MM.1S (cell line): ENCODE measurements at regions not wholly inside any gene's neighbourhood (a gene's known extent, or its start where the extent isn't known, plus 50 kb on each side); places are given as distances from the start of the nearest gene placed in this dataset.
"Not testable (repeated sequence)": the region's sequence is repeated elsewhere in the genome, so short reads cannot be mapped to it uniquely, and the experiment has no call there.

Experiments
- DNase-seq: peaks from one replicate; pipeline ENCODE4 v3.0.0-alpha.2; 2015
- H2AFZ ChIP-seq: fragments of 300-600 bp; sonication (generic); 2 replicates; pipeline ENCODE4 v1.6.0; 2016; ENCODE audit warnings: antibody characterized with exemption, low read length
- H3F3A ChIP-seq: fragments of 300-600 bp; sonication (generic); 2 replicates; pipeline ENCODE4 v1.6.1; 2016; ENCODE audit warnings: mild to moderate bottlenecking, antibody characterized with exemption, low read length, moderate library complexity, mixed read lengths; ENCODE audit not compliant: insufficient read depth
- H3K27ac ChIP-seq: fragments of 300-600 bp; sonication (generic); 2 replicates; pipeline ENCODE4 v1.5.1; 2016; ENCODE audit warnings: mild to moderate bottlenecking, low read length
- H3K27me3 ChIP-seq: fragments of 300-600 bp; sonication (generic); replicated peaks from 2 replicates; pipeline ENCODE4 v1.6.0; 2016; ENCODE audit warnings: low read length; ENCODE audit not compliant: insufficient read depth
- H3K36me3 ChIP-seq: fragments of 300-600 bp; sonication (generic); replicated peaks from 2 replicates; pipeline ENCODE4 v1.6.1; 2016; ENCODE audit warnings: mild to moderate bottlenecking, low read length, mixed read lengths; ENCODE audit not compliant: insufficient read depth
- H3K4me1 ChIP-seq: fragments of 300-600 bp; sonication (generic); 2 replicates; pipeline ENCODE4 v1.6.1; 2016; ENCODE audit warnings: low read length, mixed read lengths
- H3K4me2 ChIP-seq: fragments of 300-600 bp; sonication (generic); 2 replicates; pipeline ENCODE4 v1.6.0; 2016; ENCODE audit warnings: low read depth, low read length
- H3K4me3 ChIP-seq: fragments of 300-600 bp; sonication (generic); 2 replicates; pipeline ENCODE4 v1.5.1; 2016; ENCODE audit warnings: low read length, mixed read lengths
- H3K79me2 ChIP-seq: fragments of 300-600 bp; sonication (generic); 2 replicates; pipeline ENCODE4 v1.6.1; 2016; ENCODE audit warnings: mixed run types, low read length, mixed read lengths
- H3K9ac ChIP-seq: fragments of 300-600 bp; sonication (generic); 2 replicates; pipeline ENCODE4 v1.6.1; 2016; ENCODE audit warnings: low read length, mixed read lengths
- H3K9me2 ChIP-seq: fragments of 300-600 bp; sonication (generic); replicated peaks from 2 replicates; pipeline ENCODE4 v1.6.1; 2016; ENCODE audit warnings: mild to moderate bottlenecking, low read length, mixed read lengths; ENCODE audit not compliant: insufficient read depth
- H3K9me3 ChIP-seq: fragments of 300-600 bp; sonication (generic); replicated peaks from 2 replicates; pipeline ENCODE4 v1.6.1; 2016; ENCODE audit warnings: mild to moderate bottlenecking, low read length, mixed read lengths; ENCODE audit not compliant: insufficient read depth
- H4K20me1 ChIP-seq: fragments of 300-600 bp; sonication (generic); 2 replicates; pipeline ENCODE4 v1.6.1; 2016; ENCODE audit warnings: mild to moderate bottlenecking, low read length, moderate library complexity, mixed read lengths; ENCODE audit not compliant: insufficient read depth
- CTCF ChIP-seq: fragments of 300-600 bp; sonication (generic); IDR thresholded peaks from 2 replicates; pipeline ENCODE4 v1.5.1; 2016; ENCODE audit warnings: antibody characterized with exemption, low read length, mixed read lengths
- EZH2 ChIP-seq: fragments of 300-600 bp; sonication (generic); optimal IDR thresholded peaks from 2 replicates; pipeline ENCODE3; 2017; ENCODE audit warnings: low read depth, mild to moderate bottlenecking, antibody characterized with exemption, low read length, mixed read lengths
- EZH2phosphoT487 ChIP-seq: fragments of 300-600 bp; sonication (generic); IDR thresholded peaks from 2 replicates; pipeline ENCODE4 v1.6.1; 2018; ENCODE audit warnings: antibody characterized with exemption, low read length

- no peaks in the 10 kb centered on the region for H3K36me3 ChIP-seq
- H4K20me1 ChIP-seq, result no peaks in the 10 kb centered on the region
- TF ChIP-seq CTCF (no peak), EZH2 (no peak), EZH2phosphoT487 (no peak)
- H3K4me1 ChIP-seq, result no peaks in the 10 kb centered on the region
- no peaks in the 10 kb centered on the region for H3K9me3 ChIP-seq
- no peaks in the 10 kb centered on the region for H3K79me2 ChIP-seq
- no peak overlapping the region for H3K4me3 ChIP-seq
- H2AFZ ChIP-seq, result no peak overlapping the region
- no peak overlapping the region for H3K9ac ChIP-seq
- no peaks in the 10 kb centered on the region for H3K9me2 ChIP-seq
- DNase-seq, result no peak
- H3K27ac ChIP-seq, result no peak overlapping the region
- H3K27me3 ChIP-seq, result no peaks in the 10 kb centered on the region
- H3F3A ChIP-seq, result no peaks in the 10 kb centered on the region
- no peak overlapping the region for H3K4me2 ChIP-seq
Observed at GRCh38 chr13:99756281-99756680, 215.3 kb downstream of the ZIC5 start.

- H3F3A ChIP-seq, DNase-seq, H3K4me1 ChIP-seq, H3K9ac ChIP-seq, H3K4me2 ChIP-seq, H4K20me1 ChIP-seq, H3K27me3 ChIP-seq, H3K9me2 ChIP-seq, H3K36me3 ChIP-seq, H3K4me3 ChIP-seq, H3K9me3 ChIP-seq, H2AFZ ChIP-seq, H3K79me2 ChIP-seq, H3K27ac ChIP-seq: not testable (repeated sequence)
Observed at GRCh38 chr13:99754750-99755149, 216.8 kb downstream of the ZIC5 start.

GRCh38 chr13:99752373-99752772 lies 219.2 kb downstream of the ZIC5 start:
- no peak overlapping the region for H3K4me2 ChIP-seq
- H3K79me2 ChIP-seq, result no peaks in the 10 kb centered on the region
- no peaks in the 10 kb centered on the region for H3K36me3 ChIP-seq
- H3K27ac ChIP-seq, result no peak overlapping the region
- DNase-seq, result no peak
- H3K4me3 ChIP-seq, result no peak overlapping the region
- no peaks in the 10 kb centered on the region for H3K9me3 ChIP-seq
- H4K20me1 ChIP-seq, result no peaks in the 10 kb centered on the region
- H3K9me2 ChIP-seq, result no peaks in the 10 kb centered on the region
- H3K27me3 ChIP-seq, result no peaks in the 10 kb centered on the region
- no peaks in the 10 kb centered on the region for H3K4me1 ChIP-seq
- no peak overlapping the region for H2AFZ ChIP-seq
- TF ChIP-seq CTCF (no peak), EZH2 (no peak), EZH2phosphoT487 (no peak)
- H3F3A ChIP-seq, result no peaks in the 10 kb centered on the region
- no peak overlapping the region for H3K9ac ChIP-seq

- Histone ChIP-seq H3K4me2 (no peak overlapping the region), H3K27me3 (no peaks in the 10 kb centered on the region)
- TF ChIP-seq CTCF (no peak), EZH2 (no peak), EZH2phosphoT487 (no peak)
Observed at GRCh38 chr13:99751517-99752199, 219.9 kb downstream of the ZIC5 start.

More at GRCh38 chr13:99751517-99752199, 219.9 kb downstream of the ZIC5 start:
- H4K20me1 ChIP-seq, result no peaks in the 10 kb centered on the region
- no peak for DNase-seq
- H3K36me3 ChIP-seq, result no peaks in the 10 kb centered on the region
- H3K27ac ChIP-seq, result no peak overlapping the region
- no peaks in the 10 kb centered on the region for H3K9me3 ChIP-seq
- no peak overlapping the region for H2AFZ ChIP-seq
- no peaks in the 10 kb centered on the region for H3K4me1 ChIP-seq
- no peaks in the 10 kb centered on the region for H3K9me2 ChIP-seq
- H3K4me3 ChIP-seq, result no peak overlapping the region
- H3K9ac ChIP-seq, result no peak overlapping the region
- no peaks in the 10 kb centered on the region for H3F3A ChIP-seq
- H3K79me2 ChIP-seq, result no peaks in the 10 kb centered on the region
